Central memory CD8-positive, alpha-beta T cell (primary cell): ENCODE measurements at regions not wholly inside any gene's neighbourhood (a gene's known extent, or its start where the extent isn't known, plus 50 kb on each side); places are given as distances from the start of the nearest gene placed in this dataset.

Source experiments
- ATAC-seq: fragments of 150-1000 bp; cut with Tn5 transposase; replicated peaks from 2 replicates; pipeline ENCODE4 v1.10.0; 2022; ENCODE audit warnings: mild to moderate bottlenecking, moderate FRiP score, moderate number of reproducible peaks; ENCODE audit not compliant: poor library complexity, severe bottlenecking; ENCODE audit errors: extremely low read depth
- DNase-seq, 2 donors: peaks; one replicate each; pipeline ENCODE4 v3.0.0; 2021; ENCODE audit warnings: low spot score in 2 of 2
- H3K27ac Mint-ChIP-seq: one replicate; pipeline ENCODE4 v1.8.0; 2022; ENCODE audit warnings: low read depth, mild to moderate bottlenecking, moderate library complexity, mixed read lengths
- H3K27me3 Mint-ChIP-seq: one replicate; pipeline ENCODE4 v1.8.0; 2022; ENCODE audit warnings: mixed read lengths
- H3K36me3 Mint-ChIP-seq: one replicate; pipeline ENCODE4 v1.8.0; 2022; ENCODE audit warnings: mild to moderate bottlenecking, moderate library complexity, mixed read lengths; ENCODE audit not compliant: insufficient read depth
- H3K4me1 Mint-ChIP-seq: one replicate; pipeline ENCODE4 v1.8.0; 2022; ENCODE audit warnings: mixed read lengths
- H3K4me3 Mint-ChIP-seq: one replicate; pipeline ENCODE4 v1.8.0; 2022; ENCODE audit warnings: mild to moderate bottlenecking, moderate library complexity, mixed read lengths
- H3K9me3 Mint-ChIP-seq: one replicate; pipeline ENCODE4 v1.8.0; 2022; ENCODE audit warnings: mixed read lengths

GRCh38 chr5:56461584-56461983, 228.5 kb upstream of the ANKRD55 start:
- ATAC-seq (no peak), DNase-seq (no peak)
- Mint-ChIP-seq H3K27me3 (peaks cover 27% of the 10 kb centered on the region), H3K4me3 (no peak overlapping the region), H3K9me3 (no peaks in the 10 kb centered on the region), H3K27ac (no peak overlapping the region), H3K4me1 (no peaks in the 10 kb centered on the region), H3K36me3 (peaks cover 1% of the 10 kb centered on the region)

GRCh38 chr5:56460681-56461191, 227.6 kb upstream of the ANKRD55 start:
- Mint-ChIP-seq H3K36me3 (peaks cover 1% of the 10 kb centered on the region), H3K27me3 (peaks cover 32% of the 10 kb centered on the region), H3K4me3 (no peak overlapping the region), H3K4me1 (no peaks in the 10 kb centered on the region), H3K27ac (no peak overlapping the region), H3K9me3 (no peaks in the 10 kb centered on the region)
- DNase-seq (no peak), ATAC-seq (no peak)

GRCh38 chr5:56460195-56460546, 227.0 kb upstream of the ANKRD55 start:
- Mint-ChIP-seq H3K27ac (no peak overlapping the region), H3K4me3 (no peak overlapping the region), H3K9me3 (no peaks in the 10 kb centered on the region), H3K4me1 (no peaks in the 10 kb centered on the region), H3K27me3 (peaks cover 32% of the 10 kb centered on the region), H3K36me3 (no peaks in the 10 kb centered on the region)
- DNase-seq, result no peak
- ATAC-seq, result no peak

GRCh38 chr5:56459394-56460194, 226.5 kb upstream of the ANKRD55 start:
- ATAC-seq (no peak), DNase-seq (no peak)
- Mint-ChIP-seq H3K36me3 (no peaks in the 10 kb centered on the region), H3K9me3 (no peaks in the 10 kb centered on the region), H3K4me3 (no peak overlapping the region), H3K4me1 (no peaks in the 10 kb centered on the region), H3K27ac (no peak overlapping the region), H3K27me3 (peaks cover 33% of the 10 kb centered on the region)

- Mint-ChIP-seq H3K9me3 (no peaks in the 10 kb centered on the region), H3K27ac (no peak overlapping the region), H3K4me1 (no peaks in the 10 kb centered on the region), H3K27me3 (peaks cover 23% of the 10 kb centered on the region), H3K4me3 (no peak overlapping the region), H3K36me3 (no peaks in the 10 kb centered on the region)
- ATAC-seq (no peak), DNase-seq (no peak)
These were observed 225.0 kb upstream of the ANKRD55 start for GRCh38 chr5:56457887-56458812.

GRCh38 chr5:56456002-56456401, 222.9 kb upstream of the ANKRD55 start:
- H3K9me3 Mint-ChIP-seq, result no peaks in the 10 kb centered on the region

GRCh38 chr5:56455417-56455816, 222.3 kb upstream of the ANKRD55 start:
- ATAC-seq, result no peak
- Mint-ChIP-seq H3K4me1 (no peaks in the 10 kb centered on the region), H3K27me3 (peaks cover 23% of the 10 kb centered on the region), H3K9me3 (no peaks in the 10 kb centered on the region), H3K36me3 (no peaks in the 10 kb centered on the region), H3K4me3 (no peak overlapping the region), H3K27ac (no peak overlapping the region)
- no peak for DNase-seq

More at GRCh38 chr5:56456002-56456401, 222.9 kb upstream of the ANKRD55 start:
- no peaks in the 10 kb centered on the region for H3K4me1 Mint-ChIP-seq
- no peak overlapping the region for H3K27ac Mint-ChIP-seq
- no peaks in the 10 kb centered on the region for H3K36me3 Mint-ChIP-seq
- H3K4me3 Mint-ChIP-seq, result no peak overlapping the region
- ATAC-seq (no peak), DNase-seq (no peak)
- H3K27me3 Mint-ChIP-seq, result peaks cover 23% of the 10 kb centered on the region

GRCh38 chr5:56454219-56454862, 221.2 kb upstream of the ANKRD55 start:
- H3K4me1 Mint-ChIP-seq, result no peaks in the 10 kb centered on the region
- DNase-seq (no peak), ATAC-seq (no peak)
- H3K27ac Mint-ChIP-seq, result no peak overlapping the region
- H3K4me3 Mint-ChIP-seq, result no peak overlapping the region
- peaks cover 23% of the 10 kb centered on the region for H3K27me3 Mint-ChIP-seq
- no peaks in the 10 kb centered on the region for H3K36me3 Mint-ChIP-seq
- no peaks in the 10 kb centered on the region for H3K9me3 Mint-ChIP-seq

- Mint-ChIP-seq H3K27ac (no peak overlapping the region), H3K27me3 (peaks cover 23% of the 10 kb centered on the region), H3K36me3 (no peaks in the 10 kb centered on the region), H3K9me3 (no peaks in the 10 kb centered on the region), H3K4me1 (no peaks in the 10 kb centered on the region), H3K4me3 (no peak overlapping the region)
- DNase-seq (no peak), ATAC-seq (no peak)
These were observed 218.6 kb upstream of the ANKRD55 start for GRCh38 chr5:56451742-56452141.

- H3K9me3 Mint-ChIP-seq, result no peaks in the 10 kb centered on the region
- peaks cover 14% of the 10 kb centered on the region for H3K27me3 Mint-ChIP-seq
- no peaks in the 10 kb centered on the region for H3K4me1 Mint-ChIP-seq
- no peak for ATAC-seq
- no peaks in the 10 kb centered on the region for H3K36me3 Mint-ChIP-seq
- H3K4me3 Mint-ChIP-seq, result no peak overlapping the region
- DNase-seq, result no peak
- H3K27ac Mint-ChIP-seq, result no peak overlapping the region
These were observed 217.6 kb upstream of the ANKRD55 start for GRCh38 chr5:56450766-56451165.

GRCh38 chr5:56449071-56449640, 216.0 kb upstream of the ANKRD55 start:
- no peaks in the 10 kb centered on the region for H3K27me3 Mint-ChIP-seq
- no peaks in the 10 kb centered on the region for H3K36me3 Mint-ChIP-seq
- H3K4me3 Mint-ChIP-seq, result no peak overlapping the region
- H3K27ac Mint-ChIP-seq, result no peak overlapping the region
- H3K4me1 Mint-ChIP-seq, result no peaks in the 10 kb centered on the region
- DNase-seq, result no peak
- no peaks in the 10 kb centered on the region for H3K9me3 Mint-ChIP-seq
- ATAC-seq, result no peak

- Mint-ChIP-seq H3K4me3 (no peak overlapping the region), H3K9me3 (no peaks in the 10 kb centered on the region), H3K27me3 (no peaks in the 10 kb centered on the region), H3K27ac (no peak overlapping the region), H3K36me3 (no peaks in the 10 kb centered on the region), H3K4me1 (no peaks in the 10 kb centered on the region)
- DNase-seq, result no peak
- no peak for ATAC-seq
These were observed 214.5 kb upstream of the ANKRD55 start for GRCh38 chr5:56447656-56448055.
